ENCODE measurements at regions not wholly inside any gene's neighbourhood (a gene's known extent, or its start where the extent isn't known, plus 50 kb on each side); places are given as distances from the start of the nearest gene placed in this dataset.
"Not testable (repeated sequence)": the region's sequence is repeated elsewhere in the genome, so short reads cannot be mapped to it uniquely, and the experiment has no call there.

GRCh38 chr22:22818861-22819855 lies 68.5 kb upstream of the IGLL5 start:
- no peak for TF ChIP-seq CTCF (IDR thresholded peaks at IDR 0.05; ENCODE audit: insufficient read depth, low read depth, low read length)
- POLR2A ChIA-PET = no interaction called here
- CTCF ChIA-PET = interaction anchor here (1.0 to 1.2 kb wide), 2 partner anchors 11 to 29 kb away, joined by 3 read pairs; no protein-coding TSS in a partner anchor
- no peaks in the 10 kb centered on the region for H3K36me3 ChIP-seq (ENCODE audit: control insufficient read depth, insufficient read depth, low read length)
- no peak overlapping the region for H3K4me3 ChIP-seq (ENCODE audit: low read depth, low read length)
- no peaks in the 10 kb centered on the region for H3K27me3 ChIP-seq (ENCODE audit: control insufficient read depth, insufficient read depth, low read length)
- no peak for DNase-seq (ENCODE audit: low read depth)

GRCh38 chr22:22820076-22820475 lies 67.5 kb upstream of the IGLL5 start:
- Histone ChIP-seq H3K27me3 (ENCODE audit: control insufficient read depth, insufficient read depth, low read length) (no peaks in the 10 kb centered on the region), H3K4me3 (ENCODE audit: low read depth, low read length) (no peak overlapping the region), H3K36me3 (ENCODE audit: control insufficient read depth, insufficient read depth, low read length) (no peaks in the 10 kb centered on the region)
- ChIA-PET CTCF (interaction anchor here (0.6 kb wide), 1 partner anchor 43 kb away, joined by 3 read pairs; no protein-coding TSS in a partner anchor), POLR2A (no interaction called here)
- DNase-seq (ENCODE audit: low read depth) = no peak
- no peak for TF ChIP-seq CTCF (IDR thresholded peaks at IDR 0.05; ENCODE audit: insufficient read depth, low read depth, low read length)

- POLR2A ChIA-PET = no interaction called here
- H3K36me3 ChIP-seq (ENCODE audit: control insufficient read depth, insufficient read depth, low read length) = no peaks in the 10 kb centered on the region
- H3K4me3 ChIP-seq (ENCODE audit: low read depth, low read length) = no peak overlapping the region
- DNase-seq (ENCODE audit: low read depth) = no peak
- no peaks in the 10 kb centered on the region for H3K27me3 ChIP-seq (ENCODE audit: control insufficient read depth, insufficient read depth, low read length)
- no peak for TF ChIP-seq CTCF (IDR thresholded peaks at IDR 0.05; ENCODE audit: insufficient read depth, low read depth, low read length)
- CTCF ChIA-PET = interaction anchor here (0.6 kb wide), 1 partner anchor 42 kb away, joined by 3 read pairs; no protein-coding TSS in a partner anchor
Measured at GRCh38 chr22:22820626-22821025, 67.0 kb upstream of the IGLL5 start.

DNA sequence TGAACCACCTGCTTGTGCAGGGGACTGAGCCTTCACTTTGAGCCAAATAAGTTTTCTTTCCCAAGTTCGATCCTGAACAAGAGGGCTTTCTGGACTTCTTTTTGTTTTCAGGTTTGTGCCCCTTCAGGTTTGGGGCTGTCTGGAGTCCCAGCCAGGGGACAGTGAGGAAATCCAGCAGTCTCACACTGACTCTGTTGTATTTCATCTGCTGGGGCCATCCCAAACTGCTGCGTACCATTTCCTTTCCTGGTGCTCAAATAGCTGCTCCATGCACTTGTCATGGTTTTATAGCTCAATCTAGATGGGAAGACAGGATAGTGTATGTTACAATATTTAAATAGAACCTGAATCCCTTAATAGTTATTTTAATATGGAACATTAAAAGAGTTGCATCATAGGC lies 66.3 kb upstream of the IGLL5 start:
- ChIA-PET POLR2A (no interaction called here), CTCF (no interaction called here)
- TF ChIP-seq CTCF (IDR thresholded peaks at IDR 0.05; ENCODE audit: insufficient read depth, low read depth, low read length) = no peak
- DNase-seq (ENCODE audit: low read depth) = no peak
- Histone ChIP-seq H3K27me3 (ENCODE audit: control insufficient read depth, insufficient read depth, low read length) (no peaks in the 10 kb centered on the region), H3K36me3 (ENCODE audit: control insufficient read depth, insufficient read depth, low read length) (no peaks in the 10 kb centered on the region), H3K4me3 (ENCODE audit: low read depth, low read length) (no peak overlapping the region)

DNA sequence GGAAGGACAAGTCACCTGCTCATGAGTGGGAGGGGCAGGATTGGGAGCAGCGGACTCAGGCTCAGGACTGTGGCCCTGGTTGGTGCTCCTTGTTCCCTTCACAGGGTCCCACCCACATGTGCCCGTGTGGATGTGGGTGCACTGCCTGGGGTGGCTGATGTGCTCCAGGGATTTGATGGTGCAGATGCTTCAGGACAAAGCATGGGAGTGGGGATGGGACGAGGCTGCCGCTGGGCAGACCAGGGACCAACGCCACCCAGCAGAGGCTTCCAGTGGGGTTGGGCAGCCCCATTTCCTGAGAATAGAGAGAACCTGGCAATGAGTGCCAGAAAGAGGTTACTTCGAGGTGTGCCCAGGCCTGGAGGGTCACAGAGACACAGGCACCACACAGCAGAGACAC lies 65.5 kb upstream of the IGLL5 start:
- no peaks in the 10 kb centered on the region for H3K27me3 ChIP-seq (ENCODE audit: control insufficient read depth, insufficient read depth, low read length)
- ChIA-PET CTCF (no interaction called here), POLR2A (no interaction called here)
- no peak overlapping the region for H3K4me3 ChIP-seq (ENCODE audit: low read depth, low read length)
- no peak for TF ChIP-seq CTCF (IDR thresholded peaks at IDR 0.05; ENCODE audit: insufficient read depth, low read depth, low read length)
- DNase-seq (ENCODE audit: low read depth) = no peak
- no peaks in the 10 kb centered on the region for H3K36me3 ChIP-seq (ENCODE audit: control insufficient read depth, insufficient read depth, low read length)

DNA sequence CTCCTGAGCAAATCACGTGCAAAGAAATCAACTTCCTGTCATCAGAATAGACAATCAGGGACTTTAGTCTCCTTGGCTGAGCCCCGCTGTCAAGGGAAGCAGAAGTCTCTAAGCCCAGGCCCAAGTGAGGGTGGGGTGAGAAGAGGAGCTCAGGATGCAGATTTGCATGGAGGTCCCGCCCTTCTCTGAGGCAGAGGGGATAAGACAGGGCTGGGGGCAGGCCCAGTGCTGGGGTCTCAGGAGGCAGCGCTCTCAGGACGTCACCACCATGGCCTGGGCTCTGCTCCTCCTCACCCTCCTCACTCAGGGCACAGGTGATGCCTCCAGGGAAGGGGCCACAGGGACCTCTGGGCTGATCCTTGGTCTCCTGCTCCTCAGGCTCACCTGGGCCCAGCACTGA lies 65.1 kb upstream of the IGLL5 start:
- POLR2A ChIA-PET, CTCF ChIA-PET: not testable (repeated sequence)

More for the DNA sequence above, 65.1 kb upstream of the IGLL5 start:
- not testable (repeated sequence) for H3K36me3 ChIP-seq (ENCODE audit: control insufficient read depth, insufficient read depth, low read length); H3K27me3 ChIP-seq (ENCODE audit: control insufficient read depth, insufficient read depth, low read length); H3K4me3 ChIP-seq (ENCODE audit: low read depth, low read length); DNase-seq (ENCODE audit: low read depth)
